Suprapubic skin (tissue), 3 donors: ENCODE measurements at regions not wholly inside any gene's neighbourhood (a gene's known extent, or its start where the extent isn't known, plus 50 kb on each side); places are given as distances from the start of the nearest gene placed in this dataset.

ENCODE experiments used
- EP300 ChIP-seq: sonication (generic); formaldehyde crosslinking; IDR thresholded peaks from one replicate; pipeline ENCODE4 v1.6.1; 2017; ENCODE audit warnings: antibody characterized with exemption
- POLR2A ChIP-seq, 2 donors: fragments of 450-650 bp; IDR thresholded peaks; one replicate each; pipeline ENCODE4 v1.6.1; 2017; ENCODE audit warnings: antibody characterized with exemption in 2 of 2, mild to moderate bottlenecking in 2 of 2, moderate library complexity in 2 of 2
- TF ChIP-seq, protein P1 (sequence below), 2 donors: fragments of 200-600 bp in 1 of 2; fragments of 450-650 bp in 1 of 2; sonication (generic) in 1 of 2; IDR thresholded peaks; one replicate each; pipeline ENCODE4 v1.5.1; 2016 to 2019; ENCODE audit warnings: antibody characterized with exemption in 2 of 2, mild to moderate bottlenecking in 1 of 2, moderate library complexity in 1 of 2

GRCh38 chr1:80305466-80305865 is 1298.9 kb upstream of the ADGRL4 start:
- no peak for TF ChIP-seq EP300
- TF ChIP-seq, protein P1, sequence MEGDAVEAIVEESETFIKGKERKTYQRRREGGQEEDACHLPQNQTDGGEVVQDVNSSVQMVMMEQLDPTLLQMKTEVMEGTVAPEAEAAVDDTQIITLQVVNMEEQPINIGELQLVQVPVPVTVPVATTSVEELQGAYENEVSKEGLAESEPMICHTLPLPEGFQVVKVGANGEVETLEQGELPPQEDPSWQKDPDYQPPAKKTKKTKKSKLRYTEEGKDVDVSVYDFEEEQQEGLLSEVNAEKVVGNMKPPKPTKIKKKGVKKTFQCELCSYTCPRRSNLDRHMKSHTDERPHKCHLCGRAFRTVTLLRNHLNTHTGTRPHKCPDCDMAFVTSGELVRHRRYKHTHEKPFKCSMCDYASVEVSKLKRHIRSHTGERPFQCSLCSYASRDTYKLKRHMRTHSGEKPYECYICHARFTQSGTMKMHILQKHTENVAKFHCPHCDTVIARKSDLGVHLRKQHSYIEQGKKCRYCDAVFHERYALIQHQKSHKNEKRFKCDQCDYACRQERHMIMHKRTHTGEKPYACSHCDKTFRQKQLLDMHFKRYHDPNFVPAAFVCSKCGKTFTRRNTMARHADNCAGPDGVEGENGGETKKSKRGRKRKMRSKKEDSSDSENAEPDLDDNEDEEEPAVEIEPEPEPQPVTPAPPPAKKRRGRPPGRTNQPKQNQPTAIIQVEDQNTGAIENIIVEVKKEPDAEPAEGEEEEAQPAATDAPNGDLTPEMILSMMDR (IDR thresholded peaks at IDR 0.05), result no peak
- no peak for TF ChIP-seq POLR2A (IDR thresholded peaks at IDR 0.05)
